GM23248 (cell line): ENCODE measurements at regions not wholly inside any gene's neighbourhood (a gene's known extent, or its start where the extent isn't known, plus 50 kb on each side); places are given as distances from the start of the nearest gene placed in this dataset.
"Not testable (repeated sequence)": the region's sequence is repeated elsewhere in the genome, so short reads cannot be mapped to it uniquely, and the experiment has no call there.

ENCODE experiments used
- DNase-seq: peaks from one replicate; pipeline ENCODE4 v3.0.0-alpha.2; 2015
- H2AFZ ChIP-seq: fragments of 200-600 bp; sonication (generic); 2 replicates; pipeline ENCODE4 v1.6.1; 2016; ENCODE audit warnings: antibody characterized with exemption
- H3F3A ChIP-seq: fragments of 200-600 bp; sonication (generic); 2 replicates; pipeline ENCODE4 v1.6.1; 2016; ENCODE audit warnings: mild to moderate bottlenecking, antibody characterized with exemption, mixed run types; ENCODE audit not compliant: insufficient read depth
- H3K27ac ChIP-seq: fragments of 200-600 bp; sonication (generic); 2 replicates; pipeline ENCODE4 v1.5.1; 2016; ENCODE audit warnings: mild to moderate bottlenecking
- H3K27me3 ChIP-seq: fragments of 200-600 bp; sonication (generic); replicated peaks from 2 replicates; pipeline ENCODE4 v1.6.1; 2016; ENCODE audit warnings: mild to moderate bottlenecking; ENCODE audit not compliant: insufficient read depth
- H3K36me3 ChIP-seq: fragments of 200-600 bp; sonication (generic); 2 replicates; pipeline ENCODE4 v1.6.1; 2016; ENCODE audit warnings: low read depth, mild to moderate bottlenecking
- H3K4me1 ChIP-seq: fragments of 200-600 bp; sonication (generic); 2 replicates; pipeline ENCODE4 v1.6.1; 2016; ENCODE audit warnings: mild to moderate bottlenecking; ENCODE audit not compliant: insufficient read depth
- H3K4me2 ChIP-seq: fragments of 200-600 bp; sonication (generic); one replicate; pipeline ENCODE4 v1.6.1; 2016; ENCODE audit warnings: mild to moderate bottlenecking; ENCODE audit not compliant: unreplicated experiment
- H3K4me3 ChIP-seq: fragments of 200-600 bp; sonication (generic); 2 replicates; pipeline ENCODE4 v1.5.1; 2016; ENCODE audit warnings: mild to moderate bottlenecking
- H3K79me2 ChIP-seq: fragments of 200-600 bp; sonication (generic); 2 replicates; pipeline ENCODE4 v1.6.1; 2016; ENCODE audit warnings: mild to moderate bottlenecking; ENCODE audit not compliant: insufficient read depth
- H3K9ac ChIP-seq: fragments of 200-600 bp; sonication (generic); 2 replicates; pipeline ENCODE4 v1.6.1; 2016; ENCODE audit warnings: mild to moderate bottlenecking
- H3K9me2 ChIP-seq: fragments of 200-600 bp; sonication (generic); 2 replicates; pipeline ENCODE4 v1.6.1; 2016; ENCODE audit warnings: mixed run types, mild to moderate bottlenecking, moderate library complexity; ENCODE audit not compliant: insufficient read depth
- H3K9me3 ChIP-seq: fragments of 200-600 bp; sonication (generic); one replicate; pipeline ENCODE4 v1.6.1; 2017; ENCODE audit warnings: low read depth
- H4K20me1 ChIP-seq: fragments of 200-600 bp; sonication (generic); 2 replicates; pipeline ENCODE4 v1.6.0; 2016; ENCODE audit not compliant: insufficient read depth
- EZH2 ChIP-seq: fragments of 200-600 bp; sonication (generic); IDR thresholded peaks from 2 replicates; pipeline ENCODE4 v1.6.1; 2018; ENCODE audit warnings: antibody characterized with exemption, mild to moderate bottlenecking; ENCODE audit not compliant: insufficient read depth, poor library complexity, severe bottlenecking
- EZH2phosphoT487 ChIP-seq: fragments of 200-600 bp; sonication (generic); IDR thresholded peaks from 2 replicates; pipeline ENCODE4 v1.6.1; 2018; ENCODE audit warnings: antibody characterized with exemption, moderate library complexity, mild to moderate bottlenecking, low read depth; ENCODE audit not compliant: insufficient read depth
- WGBS, 2 experiments: methylation state at CpG; one replicate each; pipeline ENCODE4 v1.1.6; 2015 to 2017; ENCODE audit warnings: low lambda C conversion rate in 2 of 2, low coverage in 1 of 2; ENCODE audit errors: missing lambda C conversion rate in 2 of 2; 5-methylcytosine and 5-hydroxymethylcytosine counted together
- in situ Hi-C: fragments of 300-500 bp; cut with MboI; formaldehyde crosslinking; loops from 2 replicates; pipeline ENCODE4 v1.15.0; 2020

GRCh38 chr2:225236769-225237323 lies 162.7 kb upstream of the NYAP2 start:
- H3K4me1 ChIP-seq: no peaks in the 10 kb centered on the region
- TF ChIP-seq EZH2 (no peak), EZH2phosphoT487 (no peak)
- H3K36me3 ChIP-seq: no peaks in the 10 kb centered on the region
- no peak overlapping the region for H3K9ac ChIP-seq
- 45 to 52% methylated on average over 4 of the region's 4 CpGs for WGBS, 2 experiments
- H3K79me2 ChIP-seq: no peaks in the 10 kb centered on the region
- H3K27ac ChIP-seq: no peak overlapping the region
- H2AFZ ChIP-seq: no peak overlapping the region
- no peak overlapping the region for H3K4me2 ChIP-seq
- in situ Hi-C loops: no loop called here
- H3K4me3 ChIP-seq: no peak overlapping the region
- no peaks in the 10 kb centered on the region for H4K20me1 ChIP-seq
- no peaks in the 10 kb centered on the region for H3F3A ChIP-seq
- H3K9me2 ChIP-seq: no peaks in the 10 kb centered on the region
- no peaks in the 10 kb centered on the region for H3K9me3 ChIP-seq
- DNase-seq: no peak
- no peaks in the 10 kb centered on the region for H3K27me3 ChIP-seq

- H3K9ac ChIP-seq: no peak overlapping the region
- no peaks in the 10 kb centered on the region for H3K9me2 ChIP-seq
- H3F3A ChIP-seq: no peaks in the 10 kb centered on the region
- H3K79me2 ChIP-seq: no peaks in the 10 kb centered on the region
- no peak overlapping the region for H3K27ac ChIP-seq
- TF ChIP-seq EZH2: no peak
- TF ChIP-seq EZH2phosphoT487: no peak
- H3K36me3 ChIP-seq: no peaks in the 10 kb centered on the region
- H3K9me3 ChIP-seq: no peaks in the 10 kb centered on the region
- no peak overlapping the region for H2AFZ ChIP-seq
- peak; percentile 37 for DNase-seq
- in situ Hi-C loops: no loop called here
- no peak overlapping the region for H3K4me3 ChIP-seq
- H3K27me3 ChIP-seq: no peaks in the 10 kb centered on the region
- no peaks in the 10 kb centered on the region for H3K4me1 ChIP-seq
- no peaks in the 10 kb centered on the region for H4K20me1 ChIP-seq
- 51 to 55% methylated on average over 4 of the region's 4 CpGs for WGBS, 2 experiments
- H3K4me2 ChIP-seq: no peak overlapping the region
Observed at GRCh38 chr2:225233234-225233633, 166.3 kb upstream of the NYAP2 start.

- in situ Hi-C loops: no loop called here
- no peak overlapping the region for H2AFZ ChIP-seq
Observed at GRCh38 chr2:225231900-225232299, 167.6 kb upstream of the NYAP2 start.

GRCh38 chr2:225229346-225229745 lies 170.2 kb upstream of the NYAP2 start:
- H3K36me3 ChIP-seq, H4K20me1 ChIP-seq, in situ Hi-C loops, H2AFZ ChIP-seq, H3K9me3 ChIP-seq, DNase-seq, H3K27ac ChIP-seq, H3K9ac ChIP-seq, H3K9me2 ChIP-seq, H3K27me3 ChIP-seq, H3K4me1 ChIP-seq, H3K79me2 ChIP-seq, H3K4me2 ChIP-seq, H3K4me3 ChIP-seq, H3F3A ChIP-seq: not testable (repeated sequence)
- WGBS, 2 experiments: 76 to 83% methylated on average over 10 to 27 of the region's 31 CpGs

More at GRCh38 chr2:225231900-225232299, 167.6 kb upstream of the NYAP2 start:
- TF ChIP-seq EZH2: no peak
- TF ChIP-seq EZH2phosphoT487: no peak
- Histone ChIP-seq H3K4me2 (no peak overlapping the region), H3K27me3 (no peaks in the 10 kb centered on the region), H3K27ac (no peak overlapping the region), H3K9ac (no peak overlapping the region), H3K4me1 (no peaks in the 10 kb centered on the region), H3K9me3 (no peaks in the 10 kb centered on the region), H3K9me2 (no peaks in the 10 kb centered on the region), H3K36me3 (no peaks in the 10 kb centered on the region), H3K79me2 (no peaks in the 10 kb centered on the region), H4K20me1 (no peaks in the 10 kb centered on the region), H3F3A (no peaks in the 10 kb centered on the region), H3K4me3 (no peak overlapping the region)
- 61 to 69% methylated on average over 6 of the region's 6 CpGs for WGBS, 2 experiments
- no peak for DNase-seq

- H3K4me2 ChIP-seq: no peak overlapping the region
- no peak overlapping the region for H3K27ac ChIP-seq
- H3K9me3 ChIP-seq: no peaks in the 10 kb centered on the region
- H3K9ac ChIP-seq: no peak overlapping the region
- no peaks in the 10 kb centered on the region for H3F3A ChIP-seq
- no peak overlapping the region for H3K4me3 ChIP-seq
- WGBS, 2 experiments: 78 to 86% methylated on average over 4 of the region's 4 CpGs
- no peaks in the 10 kb centered on the region for H3K4me1 ChIP-seq
- no peak for DNase-seq
- H3K27me3 ChIP-seq: no peaks in the 10 kb centered on the region
- no peaks in the 10 kb centered on the region for H3K9me2 ChIP-seq
- no peaks in the 10 kb centered on the region for H4K20me1 ChIP-seq
- in situ Hi-C loops: no loop called here
- no peak overlapping the region for H2AFZ ChIP-seq
- H3K79me2 ChIP-seq: no peaks in the 10 kb centered on the region
- no peaks in the 10 kb centered on the region for H3K36me3 ChIP-seq
- TF ChIP-seq EZH2 (no peak), EZH2phosphoT487 (no peak)
Observed at GRCh38 chr2:225226441-225226840, 173.1 kb upstream of the NYAP2 start.
